Astrocyte of the cerebellum (primary cell): ENCODE measurements at regions not wholly inside any gene's neighbourhood (a gene's known extent, or its start where the extent isn't known, plus 50 kb on each side); places are given as distances from the start of the nearest gene placed in this dataset.
"Not testable (repeated sequence)": the region's sequence is repeated elsewhere in the genome, so short reads cannot be mapped to it uniquely, and the experiment has no call there.

Experiments used
- DNase-seq: peaks from one replicate; pipeline ENCODE4 v3.0.0-alpha.2; 2011; ENCODE audit warnings: low read depth
- H3K4me3 ChIP-seq: 2 replicates; pipeline ENCODE4 v1.5.1; 2011; ENCODE audit warnings: mild to moderate bottlenecking, low read depth, low read length, moderate library complexity
- in situ Hi-C: cut with HindIII; loops from 2 replicates; pipeline ENCODE4 v1.10.0; 2017; ENCODE audit warnings: low sequenced_read_pairs
- TF ChIP-seq, protein P1 (sequence below): IDR thresholded peaks from 2 replicates; pipeline ENCODE4 v1.5.1; 2012; ENCODE audit warnings: low read length, low read depth, moderate library complexity, mild to moderate bottlenecking; ENCODE audit errors: missing control alignments

DNA sequence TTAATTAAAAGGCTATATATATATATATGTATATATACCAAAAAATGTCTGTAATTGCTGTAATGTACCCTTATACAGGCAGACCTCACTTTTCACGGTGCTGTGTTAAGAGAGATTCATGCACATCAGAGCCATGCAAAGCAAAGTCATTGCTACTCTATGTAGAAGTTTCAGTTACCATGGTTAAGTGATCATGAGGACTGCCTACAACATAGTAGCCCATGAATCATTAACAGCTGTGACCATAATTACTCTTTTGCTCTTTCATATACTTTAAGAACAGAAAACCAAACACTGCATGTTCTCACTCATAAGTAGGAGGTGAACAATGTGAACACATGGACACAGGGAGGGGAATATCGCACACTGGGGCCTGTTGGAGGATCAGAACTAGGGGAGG, 225.3 kb upstream of the EPHA3 start:
- H3K4me3 ChIP-seq = no peak overlapping the region
- no peak for DNase-seq
- TF ChIP-seq, protein P1, sequence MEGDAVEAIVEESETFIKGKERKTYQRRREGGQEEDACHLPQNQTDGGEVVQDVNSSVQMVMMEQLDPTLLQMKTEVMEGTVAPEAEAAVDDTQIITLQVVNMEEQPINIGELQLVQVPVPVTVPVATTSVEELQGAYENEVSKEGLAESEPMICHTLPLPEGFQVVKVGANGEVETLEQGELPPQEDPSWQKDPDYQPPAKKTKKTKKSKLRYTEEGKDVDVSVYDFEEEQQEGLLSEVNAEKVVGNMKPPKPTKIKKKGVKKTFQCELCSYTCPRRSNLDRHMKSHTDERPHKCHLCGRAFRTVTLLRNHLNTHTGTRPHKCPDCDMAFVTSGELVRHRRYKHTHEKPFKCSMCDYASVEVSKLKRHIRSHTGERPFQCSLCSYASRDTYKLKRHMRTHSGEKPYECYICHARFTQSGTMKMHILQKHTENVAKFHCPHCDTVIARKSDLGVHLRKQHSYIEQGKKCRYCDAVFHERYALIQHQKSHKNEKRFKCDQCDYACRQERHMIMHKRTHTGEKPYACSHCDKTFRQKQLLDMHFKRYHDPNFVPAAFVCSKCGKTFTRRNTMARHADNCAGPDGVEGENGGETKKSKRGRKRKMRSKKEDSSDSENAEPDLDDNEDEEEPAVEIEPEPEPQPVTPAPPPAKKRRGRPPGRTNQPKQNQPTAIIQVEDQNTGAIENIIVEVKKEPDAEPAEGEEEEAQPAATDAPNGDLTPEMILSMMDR = no peak
- in situ Hi-C loops = no loop called here

DNA sequence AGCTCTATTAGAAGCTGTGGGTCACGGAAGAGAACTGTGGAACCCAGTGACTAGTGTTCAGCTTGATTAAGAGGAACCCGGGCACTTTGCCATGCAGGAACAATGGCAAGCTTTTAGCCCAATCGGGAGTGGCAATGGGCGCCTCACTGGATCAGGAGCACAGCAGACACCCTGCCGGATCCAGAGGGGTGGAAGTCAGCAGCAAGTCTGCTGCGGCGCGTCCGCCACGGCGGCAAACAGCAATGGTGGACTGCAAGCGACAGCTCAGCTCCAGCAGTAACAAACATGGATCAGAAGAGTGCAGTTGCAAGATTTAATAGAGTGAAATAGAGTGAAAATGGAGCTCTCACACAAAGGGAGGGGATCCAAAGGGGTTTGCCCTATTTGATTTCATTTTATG, 220.8 kb upstream of the EPHA3 start:
- in situ Hi-C loops, H3K4me3 ChIP-seq, DNase-seq: not testable (repeated sequence)

DNA sequence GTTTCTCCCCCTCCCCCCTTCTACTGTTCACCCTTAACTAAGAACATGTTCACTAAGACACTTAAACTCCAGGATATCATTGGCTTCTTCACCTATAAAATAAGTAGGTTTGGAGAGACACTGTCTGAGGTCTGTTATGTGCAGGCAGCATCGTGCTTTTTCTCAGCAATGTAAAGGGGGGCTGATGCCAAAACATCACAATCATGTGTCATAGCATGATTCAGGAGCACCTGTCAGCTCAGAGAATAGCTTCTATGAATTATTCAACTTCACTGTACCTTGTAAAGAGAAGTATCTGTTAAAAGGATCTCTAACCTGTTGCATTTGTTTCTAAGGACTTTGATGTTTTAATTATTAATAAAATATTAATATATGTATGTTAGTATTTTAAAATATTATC, 211.4 kb upstream of the EPHA3 start:
- DNase-seq = no peak

DNA sequence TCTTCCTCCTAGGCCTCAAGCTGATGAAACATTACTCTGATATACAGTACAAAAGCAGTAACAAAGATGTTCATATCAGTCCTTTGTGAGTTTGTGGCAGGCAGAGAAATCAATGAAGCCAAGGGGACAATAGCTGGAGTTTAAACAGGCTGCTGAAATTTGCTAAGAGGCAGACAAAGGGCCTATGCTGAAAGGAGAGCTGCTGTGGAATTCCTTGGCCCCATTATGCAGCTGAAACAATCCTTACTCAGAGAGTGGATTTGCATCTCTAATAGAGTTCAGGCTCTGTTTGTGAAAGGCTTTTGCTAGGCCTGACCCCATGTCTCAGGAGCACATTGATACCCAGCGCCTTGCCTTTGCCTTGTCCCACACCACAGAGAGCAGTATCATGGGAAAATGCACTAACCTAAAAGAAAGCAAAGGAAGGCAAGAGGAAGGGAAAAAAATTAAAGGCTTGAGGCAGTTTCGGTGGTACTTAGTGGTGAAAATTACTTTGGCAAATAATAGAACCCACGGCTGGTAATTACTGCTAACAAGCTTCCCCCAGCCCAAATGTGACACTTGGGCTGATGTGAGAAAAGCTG, 195.0 kb upstream of the EPHA3 start:
- TF ChIP-seq, protein P1 = no peak
- H3K4me3 ChIP-seq = no peak overlapping the region
- DNase-seq = no peak
- in situ Hi-C loops = no loop called here

More for the DNA sequence above, 211.4 kb upstream of the EPHA3 start:
- in situ Hi-C loops = no loop called here
- no peak overlapping the region for H3K4me3 ChIP-seq
- TF ChIP-seq, protein P1 = no peak

DNA sequence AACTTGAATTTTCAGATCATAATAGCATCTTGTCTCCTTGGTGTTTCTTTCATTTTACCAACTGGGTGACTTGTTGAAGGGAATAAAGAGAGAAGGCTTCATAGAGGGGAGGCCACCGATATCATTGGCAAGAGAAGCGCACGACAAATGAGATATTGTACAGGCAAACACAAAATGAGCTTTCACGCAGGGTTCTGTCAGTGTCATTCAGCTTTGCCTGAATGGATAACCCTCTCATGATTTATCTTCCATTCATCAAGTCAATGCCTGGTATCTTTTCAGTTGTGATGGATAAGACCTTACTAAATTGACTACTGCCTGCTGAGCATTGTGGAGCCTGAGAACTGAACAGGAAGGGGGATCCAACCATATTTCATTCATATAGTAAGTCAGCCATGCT, 188.6 kb upstream of the EPHA3 start:
- TF ChIP-seq, protein P1 = no peak
- no peak overlapping the region for H3K4me3 ChIP-seq
- in situ Hi-C loops = no loop called here
- no peak for DNase-seq

DNA sequence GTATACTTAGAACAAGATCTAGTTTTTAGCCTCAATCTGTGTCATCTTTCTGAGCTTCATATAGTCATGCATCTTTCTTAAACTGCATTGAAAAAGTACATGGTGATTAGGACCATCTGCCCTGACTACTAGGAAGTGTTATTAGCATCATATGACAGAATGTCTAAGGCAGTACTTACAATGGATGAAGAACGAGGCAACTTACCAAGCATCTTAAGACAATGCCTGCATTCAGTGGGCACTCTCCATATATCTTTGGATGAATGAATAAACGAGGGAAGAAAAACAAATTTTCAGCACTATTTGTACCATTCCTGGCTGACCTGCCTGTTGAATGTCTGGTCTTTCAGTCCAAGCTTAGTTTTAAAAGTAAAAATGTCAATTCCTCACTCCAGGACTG, 185.4 kb upstream of the EPHA3 start:
- in situ Hi-C loops = no loop called here
- no peak for DNase-seq
- TF ChIP-seq, protein P1 = no peak
- no peak overlapping the region for H3K4me3 ChIP-seq

DNA sequence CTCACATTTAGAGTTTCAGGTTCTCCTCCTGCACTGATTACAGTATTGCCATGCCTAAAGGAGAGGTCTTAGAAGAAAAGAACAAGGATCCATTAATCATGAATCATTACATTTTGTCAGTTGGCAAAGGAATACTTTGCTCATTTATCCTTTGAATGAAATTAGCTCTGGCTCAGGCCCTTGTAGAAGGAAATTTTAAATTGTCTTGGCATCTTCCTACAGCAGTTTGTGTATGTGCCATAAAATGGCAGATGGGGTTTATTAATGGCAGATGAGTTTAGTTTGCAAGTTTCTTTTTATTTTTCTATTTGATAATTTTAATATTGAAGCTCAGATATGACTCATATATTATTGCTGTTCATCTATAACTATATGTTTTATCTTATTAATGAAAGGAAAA, 181.2 kb upstream of the EPHA3 start:
- in situ Hi-C loops = no loop called here
- TF ChIP-seq, protein P1 = no peak
- no peak overlapping the region for H3K4me3 ChIP-seq
- no peak for DNase-seq
